ENCODE measurements at regions not wholly inside any gene's neighbourhood (a gene's known extent, or its start where the extent isn't known, plus 50 kb on each side); places are given as distances from the start of the nearest gene placed in this dataset.

GRCh38 chr12:91836264-91836663 is 309.4 kb downstream of the BTG1 start:
- no peak for DNase-seq

GRCh38 chr12:91835693-91836092 is 310.0 kb downstream of the BTG1 start:
- DNase-seq = no peak

GRCh38 chr12:91833780-91834359 is 311.8 kb downstream of the BTG1 start:
- DNase-seq = no peak

DNA sequence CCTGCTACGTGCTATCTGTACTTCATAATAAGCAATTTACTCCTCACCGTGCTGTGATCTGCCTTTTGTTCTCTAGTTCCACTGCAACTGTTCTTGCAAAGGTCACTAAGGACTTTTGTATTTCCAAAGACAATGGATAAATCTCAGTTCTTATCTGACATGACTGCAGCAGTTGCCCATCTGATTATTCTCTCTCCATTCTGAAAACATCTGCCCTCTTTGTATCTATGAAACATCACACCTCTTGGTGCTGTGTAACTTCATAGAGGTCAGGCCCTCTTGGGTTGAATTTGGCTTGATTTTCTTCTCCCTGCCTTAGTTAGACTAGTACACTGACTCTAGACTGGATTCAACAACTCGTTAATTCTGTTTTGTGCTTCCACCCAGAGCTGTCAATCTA is 319.6 kb downstream of the BTG1 start:
- DNase-seq = no peak

- DNase-seq = no peak
Measured at GRCh38 chr12:91824991-91825390, 320.7 kb downstream of the BTG1 start.

GRCh38 chr12:91819132-91819447 is 326.6 kb downstream of the BTG1 start:
- no peak for DNase-seq

DNA sequence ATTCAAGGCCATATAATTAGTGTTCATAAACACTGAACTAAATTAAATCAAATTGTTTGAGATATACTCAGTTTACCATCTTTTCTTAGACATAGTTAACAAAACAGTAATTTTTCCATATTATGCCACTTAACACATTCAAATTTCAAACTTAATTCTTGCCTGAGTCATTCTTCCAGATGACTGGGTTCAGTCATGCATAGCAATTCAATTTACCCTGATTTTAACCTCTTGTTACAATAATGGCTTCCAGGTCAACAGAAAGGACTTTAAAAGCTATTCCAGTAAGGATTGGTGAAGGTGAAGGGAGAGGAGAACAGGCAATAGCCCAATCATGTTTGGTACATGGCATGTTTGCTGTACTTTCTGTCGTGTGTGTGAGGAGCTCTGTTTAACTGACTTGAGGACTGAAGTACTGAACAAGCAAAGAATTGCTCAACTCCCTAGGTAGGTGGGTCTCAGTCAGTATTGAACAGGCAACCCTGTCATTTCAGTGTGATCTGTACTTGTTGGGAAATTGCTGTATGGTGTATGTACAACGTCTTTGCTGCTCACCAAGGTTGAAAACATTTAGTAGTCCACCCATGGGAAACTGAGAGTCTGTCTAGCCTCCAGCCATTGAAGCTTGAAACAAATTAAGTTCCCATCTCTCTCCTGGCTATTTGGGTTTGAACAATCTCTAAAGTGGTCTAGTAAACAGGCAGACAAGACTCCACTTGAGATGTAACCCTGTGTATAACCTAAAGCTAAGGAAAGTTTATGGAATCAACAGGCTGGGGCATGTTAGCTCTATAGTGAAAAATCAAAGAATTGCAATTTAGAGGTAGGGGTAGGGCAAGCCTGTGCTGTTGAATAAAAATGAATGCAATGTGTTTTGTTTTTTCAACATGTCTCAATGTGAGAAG is 327.2 kb downstream of the BTG1 start:
- no peak for DNase-seq

- DNase-seq = no peak
Measured at GRCh38 chr12:91817517-91817916, 328.1 kb downstream of the BTG1 start.

DNA sequence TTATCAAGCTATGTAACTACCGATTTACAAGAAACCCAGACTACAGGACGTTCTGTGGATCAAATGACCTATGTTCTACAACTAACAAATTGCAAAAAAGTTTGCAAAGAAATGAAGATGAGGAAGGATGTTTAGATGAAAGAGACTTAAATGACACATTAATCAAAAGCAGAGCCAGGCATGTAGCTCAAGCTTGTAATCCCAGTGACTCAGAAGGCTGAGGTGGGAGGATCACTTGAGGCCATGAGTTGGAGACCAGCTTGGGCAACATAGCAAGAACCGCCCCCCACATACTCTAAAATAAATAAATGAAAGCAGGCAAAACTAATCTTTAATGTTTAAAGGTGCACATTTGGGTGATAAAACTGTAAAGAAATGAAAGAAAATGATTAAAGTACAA is 331.9 kb downstream of the BTG1 start:
- no peak for DNase-seq

GRCh38 chr12:91811481-91812287 is 334.0 kb downstream of the BTG1 start:
- DNase-seq = peak; percentile 39

DNA sequence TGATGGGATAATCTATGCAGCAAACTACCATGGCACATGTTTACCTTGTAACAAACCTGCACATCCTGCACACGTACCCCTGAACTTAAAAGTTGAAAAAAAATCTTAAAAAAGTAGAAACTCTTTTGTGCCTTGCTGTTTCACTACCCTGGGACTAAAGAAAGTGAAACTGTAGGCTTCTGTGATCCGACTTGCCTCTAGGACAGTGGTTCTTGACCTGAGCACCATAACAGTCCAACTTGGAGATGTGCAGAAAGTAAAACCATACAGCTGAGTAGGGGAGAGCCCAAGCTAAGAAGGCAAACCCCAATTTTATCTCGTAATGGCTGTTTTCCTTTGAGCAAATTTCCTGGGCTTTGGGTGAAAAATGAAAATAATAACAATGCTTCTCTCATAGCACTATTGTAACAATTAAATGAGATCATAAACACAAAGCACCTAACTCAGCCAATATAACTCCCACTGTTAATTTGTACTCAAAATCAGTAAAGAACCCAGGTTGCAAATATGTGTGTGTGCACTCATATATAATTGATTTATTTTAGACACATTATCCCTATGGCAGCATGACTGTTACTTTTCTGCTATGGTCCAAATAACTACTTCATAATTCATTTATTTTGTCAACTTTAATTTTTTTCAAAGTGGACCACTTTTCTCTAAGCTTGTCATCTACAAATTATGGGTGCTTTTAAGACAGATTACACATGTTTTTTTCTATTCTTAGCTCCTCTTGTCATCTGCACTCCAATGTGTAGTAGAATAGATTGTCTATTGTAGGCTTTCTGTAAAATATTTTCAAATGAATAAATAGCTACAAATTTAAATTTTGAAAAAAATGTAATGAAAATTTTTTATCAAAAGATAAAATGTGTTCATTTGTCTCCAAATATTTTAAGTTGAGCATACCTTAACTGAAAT is 334.9 kb downstream of the BTG1 start:
- DNase-seq = no peak

DNA sequence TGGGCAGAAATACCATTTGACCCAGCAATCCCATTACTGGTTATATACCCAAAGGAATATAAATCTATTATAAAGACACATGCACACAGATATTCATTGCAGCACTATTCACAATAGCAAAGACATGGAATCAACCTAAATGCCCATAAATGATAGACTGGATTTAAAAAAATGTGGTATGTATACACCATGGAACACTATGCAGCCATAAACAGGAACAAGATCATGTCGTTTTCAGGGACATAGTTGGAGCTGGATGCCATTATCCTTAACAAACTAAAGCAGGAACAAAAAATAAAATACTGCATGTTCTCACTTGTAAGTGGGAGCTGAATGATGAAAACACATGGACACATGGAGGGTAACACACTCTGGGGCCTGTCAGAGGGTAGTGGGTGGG is 335.6 kb downstream of the BTG1 start:
- no peak for DNase-seq

DNA sequence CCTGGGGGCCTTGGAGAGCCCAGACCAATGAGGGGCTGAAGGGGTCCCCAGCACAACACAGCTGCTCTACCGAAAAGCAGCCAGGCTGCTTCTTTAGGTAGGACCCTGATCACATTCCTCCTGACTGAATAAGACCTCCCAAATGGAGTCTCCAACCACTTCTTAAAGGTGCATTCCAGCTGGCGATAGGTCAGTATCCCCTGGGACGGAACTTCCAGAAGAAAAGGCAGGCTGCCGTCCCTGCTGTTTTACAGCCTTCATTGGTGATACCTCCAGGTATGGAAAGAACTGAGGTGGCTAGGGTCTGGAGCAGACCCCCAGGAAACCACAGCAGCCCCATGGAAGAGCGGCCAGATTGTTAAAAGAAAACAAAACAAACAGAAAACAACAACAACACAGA is 340.6 kb downstream of the BTG1 start:
- DNase-seq = no peak

GRCh38 chr12:91804533-91804932 is 341.1 kb downstream of the BTG1 start:
- DNase-seq = no peak

DNA sequence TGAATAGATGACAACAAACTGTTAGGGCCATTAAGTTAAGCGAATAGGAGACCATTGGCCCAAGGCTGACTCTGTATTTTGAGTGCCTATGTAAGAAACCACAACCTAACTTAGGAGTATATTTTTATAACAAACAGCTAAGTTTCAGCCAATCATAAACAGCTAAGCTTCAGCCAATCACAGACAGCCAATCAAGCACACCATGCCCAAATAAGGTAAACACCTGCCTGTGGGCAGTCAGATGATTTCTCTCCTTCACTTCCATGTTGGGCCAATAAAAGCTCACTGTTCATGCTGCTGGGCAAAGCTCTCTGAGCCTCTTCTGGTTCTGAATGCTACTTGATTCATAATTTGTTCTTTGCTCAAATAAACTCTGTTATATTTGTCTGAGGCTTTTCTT is 344.6 kb downstream of the BTG1 start:
- DNase-seq = no peak

- no peak for DNase-seq
Measured at GRCh38 chr12:91793676-91794075, 352.0 kb downstream of the BTG1 start.

GRCh38 chr12:91792597-91792996 is 353.0 kb downstream of the BTG1 start:
- DNase-seq = no peak

GRCh38 chr12:91786499-91787272 is 359.0 kb downstream of the BTG1 start:
- peak; percentile 78 for DNase-seq

DNA sequence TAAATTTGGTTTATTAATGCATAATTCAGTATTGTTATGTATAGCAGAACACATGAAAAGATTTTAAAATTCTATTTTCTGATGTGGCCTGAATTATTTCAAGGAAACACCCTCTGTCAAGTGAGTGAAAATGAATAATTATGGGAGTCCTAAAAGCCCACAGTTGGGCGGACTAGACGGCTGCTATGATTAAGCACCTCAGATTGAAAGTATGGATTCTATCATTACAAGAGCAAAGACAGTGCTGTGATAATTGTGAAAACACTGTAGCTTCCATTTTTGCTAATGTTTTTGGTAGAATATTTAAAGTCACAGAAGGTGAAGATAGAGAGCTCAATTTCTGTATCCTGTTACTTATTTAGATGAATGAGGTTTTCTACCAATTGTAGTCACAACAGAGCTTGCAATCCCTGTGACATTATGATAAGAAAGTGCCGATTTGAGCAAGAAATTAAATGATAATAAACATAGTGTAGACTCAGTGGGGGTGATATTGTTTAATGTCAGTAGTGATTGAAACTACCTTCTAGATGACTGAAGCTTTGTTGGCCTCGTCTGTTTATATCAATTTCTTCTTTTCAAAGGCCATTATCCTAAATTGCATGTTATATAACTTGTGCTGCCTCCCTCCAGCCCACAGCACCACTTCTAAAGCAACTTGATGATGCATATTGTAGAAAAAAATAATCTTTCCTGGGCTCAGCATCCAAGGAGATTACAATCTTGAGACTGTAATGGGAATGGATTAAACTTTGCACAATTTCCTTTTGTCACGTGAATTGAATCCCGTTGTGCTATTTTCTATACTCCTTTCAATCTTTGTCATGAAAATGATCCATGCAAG is 359.8 kb downstream of the BTG1 start:
- DNase-seq = no peak

DNA sequence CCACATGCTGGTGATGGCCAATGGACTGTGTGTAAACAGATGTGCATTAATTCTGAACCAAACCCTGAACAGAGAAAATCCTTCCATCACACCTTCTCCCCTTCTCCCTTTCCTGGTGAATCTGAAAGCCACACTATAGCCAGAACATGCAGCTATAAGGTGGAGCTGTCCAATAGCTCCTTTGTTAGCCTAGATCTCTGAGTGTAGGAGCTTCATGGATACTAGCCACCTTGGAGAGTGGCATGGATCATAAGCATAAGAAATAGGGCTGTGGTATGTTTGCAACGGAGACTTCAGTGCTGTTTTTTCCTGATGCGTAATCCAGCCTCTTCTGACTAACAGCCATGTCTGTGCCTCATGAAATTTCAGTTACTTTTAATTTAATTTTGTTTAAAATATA is 364.5 kb downstream of the BTG1 start:
- DNase-seq = no peak

- no peak for DNase-seq
Measured at GRCh38 chr12:91778938-91779400, 366.7 kb downstream of the BTG1 start.
